GM23338 (cell line): ENCODE measurements at regions not wholly inside any gene's neighbourhood (a gene's known extent, or its start where the extent isn't known, plus 50 kb on each side); places are given as distances from the start of the nearest gene placed in this dataset.

Experiments
- ATAC-seq: fragments of 200-7000 bp; cut with Tn5 transposase; 3 replicates; pipeline ENCODE4 v1.9.1; 2020
- DNase-seq: peaks from one replicate; pipeline ENCODE4 v3.0.0-alpha.2; 2015; ENCODE audit warnings: low spot score
- H2AFZ ChIP-seq: fragments of 200-600 bp; sonication (generic); 2 replicates; pipeline ENCODE4 v1.8.0; 2016; ENCODE audit warnings: antibody characterized with exemption, mild to moderate bottlenecking, moderate library complexity
- H3F3A ChIP-seq: fragments of 200-600 bp; sonication (generic); replicated peaks from 2 replicates; pipeline ENCODE4 v1.8.0; 2017; ENCODE audit warnings: antibody characterized with exemption, mixed run types, low read depth
- H3K27ac ChIP-seq: fragments of 200-600 bp; sonication (generic); 2 replicates; pipeline ENCODE4 v1.6.1; 2016; ENCODE audit warnings: low read depth
- H3K27me3 ChIP-seq: fragments of 200-600 bp; sonication (generic); 2 replicates; pipeline ENCODE4 v1.8.0; 2016; ENCODE audit warnings: mild to moderate bottlenecking, mixed run types, moderate library complexity; ENCODE audit not compliant: insufficient read depth
- H3K36me3 ChIP-seq: fragments of 200-600 bp; sonication (generic); 2 replicates; pipeline ENCODE4 v1.8.0; 2016; ENCODE audit warnings: mild to moderate bottlenecking; ENCODE audit not compliant: insufficient read depth
- H3K4me1 ChIP-seq: fragments of 200-600 bp; sonication (generic); 2 replicates; pipeline ENCODE4 v1.8.0; 2016; ENCODE audit warnings: mild to moderate bottlenecking, moderate library complexity; ENCODE audit not compliant: insufficient read depth
- H3K4me2 ChIP-seq: fragments of 200-600 bp; sonication (generic); 2 replicates; pipeline ENCODE4 v1.7.1; 2017; ENCODE audit warnings: mixed run types
- H3K4me3 ChIP-seq: fragments of 200-600 bp; sonication (generic); 2 replicates; pipeline ENCODE4 v1.6.1; 2016; ENCODE audit warnings: mixed run types
- H3K79me2 ChIP-seq: fragments of 200-600 bp; sonication (generic); replicated peaks from 2 replicates; pipeline ENCODE4 v1.8.0; 2017; ENCODE audit warnings: mild to moderate bottlenecking; ENCODE audit not compliant: insufficient read depth
- H3K9me2 ChIP-seq: fragments of 200-600 bp; sonication (generic); 2 replicates; pipeline ENCODE4 v1.8.0; 2017; ENCODE audit not compliant: insufficient read depth
- H4K20me1 ChIP-seq: fragments of 200-600 bp; sonication (generic); replicated peaks from 2 replicates; pipeline ENCODE4 v1.8.0; 2017; ENCODE audit warnings: mild to moderate bottlenecking; ENCODE audit not compliant: insufficient read depth
- H3K27ac Mint-ChIP-seq: 2 replicates; pipeline ENCODE4 v1.8.0; 2020; ENCODE audit warnings: inconsistent platforms, mild to moderate bottlenecking, moderate library complexity, mixed read lengths
- H3K27me3 Mint-ChIP-seq: 3 replicates; pipeline ENCODE4 v1.8.0; 2022; ENCODE audit warnings: low read depth, mild to moderate bottlenecking, moderate library complexity, mixed read lengths, inconsistent platforms; ENCODE audit not compliant: insufficient read depth, poor library complexity
- H3K36me3 Mint-ChIP-seq: 3 replicates; pipeline ENCODE4 v1.8.0; 2021; ENCODE audit warnings: low read depth, mild to moderate bottlenecking, inconsistent platforms, moderate library complexity, mixed read lengths
- H3K4me1 Mint-ChIP-seq: 3 replicates; pipeline ENCODE4 v1.8.0; 2020; ENCODE audit warnings: mild to moderate bottlenecking, inconsistent platforms, mixed read lengths
- H3K4me3 Mint-ChIP-seq: 3 replicates; pipeline ENCODE4 v1.8.0; 2021; ENCODE audit warnings: moderate library complexity, mild to moderate bottlenecking, inconsistent platforms, mixed read lengths
- H3K9me3 Mint-ChIP-seq: 3 replicates; pipeline ENCODE4 v1.8.0; 2020; ENCODE audit warnings: moderate library complexity, mild to moderate bottlenecking, inconsistent platforms, mixed read lengths
- CREB1 ChIP-seq: fragments of 250-450 bp; sonication (Bioruptor Pico); IDR thresholded peaks from 2 replicates; pipeline ENCODE4 v1.5.0; 2020; ENCODE audit warnings: low read depth, mild to moderate bottlenecking, moderate library complexity
- JUNB ChIP-seq: IDR thresholded peaks from one replicate; pipeline ENCODE4 v1.6.1; 2016; ENCODE audit warnings: antibody characterized with exemption; ENCODE audit not compliant: unreplicated experiment
- NANOG ChIP-seq: IDR thresholded peaks from 2 replicates; pipeline ENCODE4 v1.6.1; 2016; ENCODE audit warnings: antibody characterized with exemption, borderline replicate concordance
- POLR2AphosphoS5 ChIP-seq: IDR thresholded peaks from 2 replicates; pipeline ENCODE4 v1.6.1; 2016; ENCODE audit warnings: antibody characterized with exemption, low read depth
- TF ChIP-seq, protein P1 (sequence below): fragments of 250-450 bp; sonication (Bioruptor Pico); IDR thresholded peaks from 2 replicates; pipeline ENCODE4 v1.5.0; 2020; ENCODE audit warnings: mild to moderate bottlenecking, moderate library complexity
- TF ChIP-seq, protein P2 (sequence below): IDR thresholded peaks from 2 replicates; pipeline ENCODE4 v1.6.1; 2016; ENCODE audit warnings: antibody characterized with exemption
- TF ChIP-seq, protein P3 (sequence below), 2 experiments: fragments of 200-600 bp in 1 of 2; sonication (generic) in 1 of 2; conservative IDR thresholded peaks; 2 replicates each; pipeline versions ENCODE4 v1.5.1 to v1.6.1; 2016 to 2017; ENCODE audit warnings: antibody characterized with exemption in 2 of 2, low read depth in 2 of 2, mild to moderate bottlenecking in 2 of 2, moderate library complexity in 1 of 2

DNA sequence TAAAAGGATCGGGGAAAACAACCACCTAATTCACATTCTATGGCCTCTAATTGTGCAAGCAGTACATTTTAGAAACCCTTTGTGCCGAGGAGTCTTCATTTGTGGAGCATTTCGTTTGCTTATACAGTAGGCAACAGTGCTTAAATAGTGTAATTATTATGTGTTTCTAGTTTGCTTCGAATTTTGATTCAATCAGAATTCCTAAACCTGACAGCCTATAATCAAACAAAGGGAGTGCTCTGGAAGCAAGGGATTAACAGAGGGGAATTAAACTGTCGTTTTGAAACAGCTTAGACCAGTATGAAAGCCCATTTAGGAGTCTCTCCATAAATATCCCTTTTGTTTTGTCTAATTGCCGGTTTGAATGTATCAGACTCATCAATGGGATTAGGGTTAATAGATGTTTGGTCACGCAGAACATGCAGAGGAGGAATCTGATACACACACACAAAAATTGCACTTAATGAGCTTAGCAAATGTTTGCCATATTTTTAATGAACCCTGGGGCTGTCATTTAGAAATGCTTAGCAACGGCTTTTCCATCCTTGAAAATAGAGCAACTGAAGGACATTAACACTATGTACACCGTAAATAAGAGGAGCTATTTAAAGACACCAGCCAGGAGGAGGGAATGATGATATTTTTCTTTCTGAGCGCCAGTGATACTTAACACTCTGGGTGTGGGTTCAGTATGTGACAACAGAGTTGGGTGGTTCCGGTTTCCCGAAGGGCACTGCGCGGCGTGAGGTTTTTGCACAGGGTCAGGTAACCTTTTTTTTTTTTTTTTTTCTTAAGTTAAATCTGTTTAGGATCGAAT, 404.7 kb downstream of the TLE4 start (continued):
- TF ChIP-seq, protein P1, sequence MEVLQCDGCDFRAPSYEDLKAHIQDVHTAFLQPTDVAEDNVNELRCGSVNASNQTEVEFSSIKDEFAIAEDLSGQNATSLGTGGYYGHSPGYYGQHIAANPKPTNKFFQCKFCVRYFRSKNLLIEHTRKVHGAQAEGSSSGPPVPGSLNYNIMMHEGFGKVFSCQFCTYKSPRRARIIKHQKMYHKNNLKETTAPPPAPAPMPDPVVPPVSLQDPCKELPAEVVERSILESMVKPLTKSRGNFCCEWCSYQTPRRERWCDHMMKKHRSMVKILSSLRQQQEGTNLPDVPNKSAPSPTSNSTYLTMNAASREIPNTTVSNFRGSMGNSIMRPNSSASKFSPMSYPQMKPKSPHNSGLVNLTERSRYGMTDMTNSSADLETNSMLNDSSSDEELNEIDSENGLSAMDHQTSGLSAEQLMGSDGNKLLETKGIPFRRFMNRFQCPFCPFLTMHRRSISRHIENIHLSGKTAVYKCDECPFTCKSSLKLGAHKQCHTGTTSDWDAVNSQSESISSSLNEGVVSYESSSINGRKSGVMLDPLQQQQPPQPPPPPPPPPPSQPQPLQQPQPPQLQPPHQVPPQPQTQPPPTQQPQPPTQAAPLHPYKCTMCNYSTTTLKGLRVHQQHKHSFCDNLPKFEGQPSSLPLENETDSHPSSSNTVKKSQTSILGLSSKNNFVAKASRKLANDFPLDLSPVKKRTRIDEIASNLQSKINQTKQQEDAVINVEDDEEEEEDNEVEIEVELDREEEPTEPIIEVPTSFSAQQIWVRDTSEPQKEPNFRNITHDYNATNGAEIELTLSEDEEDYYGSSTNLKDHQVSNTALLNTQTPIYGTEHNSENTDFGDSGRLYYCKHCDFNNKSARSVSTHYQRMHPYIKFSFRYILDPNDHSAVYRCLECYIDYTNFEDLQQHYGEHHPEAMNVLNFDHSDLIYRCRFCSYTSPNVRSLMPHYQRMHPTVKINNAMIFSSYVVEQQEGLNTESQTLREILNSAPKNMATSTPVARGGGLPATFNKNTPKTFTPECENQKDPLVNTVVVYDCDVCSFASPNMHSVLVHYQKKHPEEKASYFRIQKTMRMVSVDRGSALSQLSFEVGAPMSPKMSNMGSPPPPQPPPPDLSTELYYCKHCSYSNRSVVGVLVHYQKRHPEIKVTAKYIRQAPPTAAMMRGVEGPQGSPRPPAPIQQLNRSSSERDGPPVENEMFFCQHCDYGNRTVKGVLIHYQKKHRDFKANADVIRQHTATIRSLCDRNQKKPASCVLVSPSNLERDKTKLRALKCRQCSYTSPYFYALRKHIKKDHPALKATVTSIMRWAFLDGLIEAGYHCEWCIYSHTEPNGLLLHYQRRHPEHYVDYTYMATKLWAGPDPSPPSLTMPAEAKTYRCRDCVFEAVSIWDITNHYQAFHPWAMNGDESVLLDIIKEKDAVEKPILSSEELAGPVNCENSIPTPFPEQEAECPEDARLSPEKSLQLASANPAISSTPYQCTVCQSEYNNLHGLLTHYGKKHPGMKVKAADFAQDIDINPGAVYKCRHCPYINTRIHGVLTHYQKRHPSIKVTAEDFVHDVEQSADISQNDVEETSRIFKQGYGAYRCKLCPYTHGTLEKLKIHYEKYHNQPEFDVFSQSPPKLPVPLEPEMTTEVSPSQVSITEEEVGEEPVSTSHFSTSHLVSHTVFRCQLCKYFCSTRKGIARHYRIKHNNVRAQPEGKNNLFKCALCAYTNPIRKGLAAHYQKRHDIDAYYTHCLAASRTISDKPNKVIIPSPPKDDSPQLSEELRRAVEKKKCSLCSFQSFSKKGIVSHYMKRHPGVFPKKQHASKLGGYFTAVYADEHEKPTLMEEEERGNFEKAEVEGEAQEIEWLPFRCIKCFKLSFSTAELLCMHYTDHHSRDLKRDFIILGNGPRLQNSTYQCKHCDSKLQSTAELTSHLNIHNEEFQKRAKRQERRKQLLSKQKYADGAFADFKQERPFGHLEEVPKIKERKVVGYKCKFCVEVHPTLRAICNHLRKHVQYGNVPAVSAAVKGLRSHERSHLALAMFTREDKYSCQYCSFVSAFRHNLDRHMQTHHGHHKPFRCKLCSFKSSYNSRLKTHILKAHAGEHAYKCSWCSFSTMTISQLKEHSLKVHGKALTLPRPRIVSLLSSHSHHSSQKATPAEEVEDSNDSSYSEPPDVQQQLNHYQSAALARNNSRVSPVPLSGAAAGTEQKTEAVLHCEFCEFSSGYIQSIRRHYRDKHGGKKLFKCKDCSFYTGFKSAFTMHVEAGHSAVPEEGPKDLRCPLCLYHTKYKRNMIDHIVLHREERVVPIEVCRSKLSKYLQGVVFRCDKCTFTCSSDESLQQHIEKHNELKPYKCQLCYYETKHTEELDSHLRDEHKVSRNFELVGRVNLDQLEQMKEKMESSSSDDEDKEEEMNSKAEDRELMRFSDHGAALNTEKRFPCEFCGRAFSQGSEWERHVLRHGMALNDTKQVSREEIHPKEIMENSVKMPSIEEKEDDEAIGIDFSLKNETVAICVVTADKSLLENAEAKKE (CRISPR knock-in tag): no peak
- TF ChIP-seq JUNB (no peak), CREB1 (no peak), NANOG (no peak), POLR2AphosphoS5 (no peak)

DNA sequence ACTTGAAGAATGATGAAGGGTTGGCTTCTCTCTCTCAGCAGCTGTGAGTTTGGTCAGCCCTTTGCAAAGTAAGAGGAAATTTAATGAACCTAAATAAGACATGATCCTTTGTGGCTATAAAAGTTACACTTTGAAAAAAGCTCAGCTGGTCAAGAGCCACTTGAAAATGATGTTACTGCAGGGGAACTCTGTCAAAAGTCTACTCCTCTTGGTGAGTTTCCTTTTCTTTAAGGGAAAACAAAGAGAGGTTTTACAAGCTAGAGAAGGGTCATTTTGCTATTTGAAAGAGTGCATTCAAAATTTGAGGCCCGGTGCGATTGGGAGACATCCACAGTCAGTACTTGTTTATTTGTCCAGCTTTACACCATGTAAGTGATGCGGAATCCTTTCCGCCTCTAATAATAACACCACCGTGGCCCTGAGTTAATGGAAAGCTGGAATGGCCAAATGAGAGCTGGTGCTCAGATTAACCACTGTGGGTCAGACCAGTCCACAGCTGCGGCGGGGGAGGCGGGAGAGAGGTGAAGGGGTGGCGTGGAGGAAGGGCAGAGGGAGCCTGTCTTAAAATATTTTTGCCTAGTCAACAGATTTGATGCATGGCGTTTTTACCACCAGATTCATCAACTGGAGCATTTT, 404.0 kb downstream of the TLE4 start:
- H3K4me3 Mint-ChIP-seq: no peak overlapping the region
- Histone ChIP-seq H3K27ac (0 out of 2 replicates have a peak overlapping the region, but pooled peaks have one; percentile 32), H2AFZ (peak overlapping the region; percentile 99), H4K20me1 (no peaks in the 10 kb centered on the region), H3K4me2 (peak overlapping the region; percentile 71), H3K36me3 (no peaks in the 10 kb centered on the region), H3K9me2 (peaks cover 26% of the 10 kb centered on the region; the same call in 1 of the 2 replicates), H3K4me1 (peaks cover 11% of the 10 kb centered on the region), H3K4me3 (no peak overlapping the region), H3F3A (no peaks in the 10 kb centered on the region), H3K79me2 (no peaks in the 10 kb centered on the region), H3K27me3 (no peaks in the 10 kb centered on the region)
- TF ChIP-seq, protein P2, sequence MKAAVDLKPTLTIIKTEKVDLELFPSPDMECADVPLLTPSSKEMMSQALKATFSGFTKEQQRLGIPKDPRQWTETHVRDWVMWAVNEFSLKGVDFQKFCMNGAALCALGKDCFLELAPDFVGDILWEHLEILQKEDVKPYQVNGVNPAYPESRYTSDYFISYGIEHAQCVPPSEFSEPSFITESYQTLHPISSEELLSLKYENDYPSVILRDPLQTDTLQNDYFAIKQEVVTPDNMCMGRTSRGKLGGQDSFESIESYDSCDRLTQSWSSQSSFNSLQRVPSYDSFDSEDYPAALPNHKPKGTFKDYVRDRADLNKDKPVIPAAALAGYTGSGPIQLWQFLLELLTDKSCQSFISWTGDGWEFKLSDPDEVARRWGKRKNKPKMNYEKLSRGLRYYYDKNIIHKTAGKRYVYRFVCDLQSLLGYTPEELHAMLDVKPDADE: no peak
- TF ChIP-seq, protein P3, sequence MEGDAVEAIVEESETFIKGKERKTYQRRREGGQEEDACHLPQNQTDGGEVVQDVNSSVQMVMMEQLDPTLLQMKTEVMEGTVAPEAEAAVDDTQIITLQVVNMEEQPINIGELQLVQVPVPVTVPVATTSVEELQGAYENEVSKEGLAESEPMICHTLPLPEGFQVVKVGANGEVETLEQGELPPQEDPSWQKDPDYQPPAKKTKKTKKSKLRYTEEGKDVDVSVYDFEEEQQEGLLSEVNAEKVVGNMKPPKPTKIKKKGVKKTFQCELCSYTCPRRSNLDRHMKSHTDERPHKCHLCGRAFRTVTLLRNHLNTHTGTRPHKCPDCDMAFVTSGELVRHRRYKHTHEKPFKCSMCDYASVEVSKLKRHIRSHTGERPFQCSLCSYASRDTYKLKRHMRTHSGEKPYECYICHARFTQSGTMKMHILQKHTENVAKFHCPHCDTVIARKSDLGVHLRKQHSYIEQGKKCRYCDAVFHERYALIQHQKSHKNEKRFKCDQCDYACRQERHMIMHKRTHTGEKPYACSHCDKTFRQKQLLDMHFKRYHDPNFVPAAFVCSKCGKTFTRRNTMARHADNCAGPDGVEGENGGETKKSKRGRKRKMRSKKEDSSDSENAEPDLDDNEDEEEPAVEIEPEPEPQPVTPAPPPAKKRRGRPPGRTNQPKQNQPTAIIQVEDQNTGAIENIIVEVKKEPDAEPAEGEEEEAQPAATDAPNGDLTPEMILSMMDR (conservative IDR thresholded peaks at IDR 0.05; ENCODE audit: low read depth in 2 of 2): peak in 1 of 2 experiments; percentile 30; a peak in 2 of 4 replicates
- TF ChIP-seq POLR2AphosphoS5: no peak
- no peak overlapping the region for H3K27ac Mint-ChIP-seq
- peaks cover 6% of the 10 kb centered on the region for H3K27me3 Mint-ChIP-seq
- no peaks in the 10 kb centered on the region for H3K36me3 Mint-ChIP-seq
- H3K9me3 Mint-ChIP-seq: no peaks in the 10 kb centered on the region
- ATAC-seq (peak; percentile 73), DNase-seq (peak; percentile 19)
- H3K4me1 Mint-ChIP-seq: peaks cover 18% of the 10 kb centered on the region
